Peyer's patch (tissue), 4 donors: ENCODE measurements at regions not wholly inside any gene's neighbourhood (a gene's known extent, or its start where the extent isn't known, plus 50 kb on each side); places are given as distances from the start of the nearest gene placed in this dataset.

ENCODE experiments used
- CTCF ChIP-seq, 6 experiments: fragments of 450-650 bp in 4 of 6; fragments of 200-600 bp in 2 of 6; sonication (generic) in 1 of 6; IDR thresholded peaks; one replicate each; pipeline ENCODE4 v1.5.1; 2017 to 2019; ENCODE audit warnings: antibody characterized with exemption in 6 of 6, mild to moderate bottlenecking in 3 of 6, moderate library complexity in 1 of 6
- POLR2A ChIP-seq, 2 donors: fragments of 450-650 bp; IDR thresholded peaks; one replicate each; pipeline ENCODE4 v1.5.1; 2017; ENCODE audit warnings: antibody characterized with exemption in 2 of 2, mild to moderate bottlenecking in 2 of 2, moderate library complexity in 2 of 2

- TF ChIP-seq POLR2A (IDR thresholded peaks at IDR 0.05) (no peak), CTCF (IDR thresholded peaks at IDR 0.05) (no peak)
Measured at GRCh38 chr11:38304926-38305325, 1706.9 kb upstream of the RAG2 start.
